Spleen (tissue), 11 donors: ENCODE measurements at regions not wholly inside any gene's neighbourhood (a gene's known extent, or its start where the extent isn't known, plus 50 kb on each side); places are given as distances from the start of the nearest gene placed in this dataset.

ENCODE experiments used
- DNase-seq: peaks from one replicate; pipeline ENCODE4 v3.0.0-alpha.2; 2020
- H3K27ac ChIP-seq, 8 donors: fragments of 200-600 bp; sonication (generic) in 7 of 8; 1 replicate in 4 of 8; 2 replicates in 4 of 8; pipeline versions ENCODE4 v1.5.0 to v1.8.0; 2016 to 2021; ENCODE audit warnings: inconsistent platforms in 4 of 8, mild to moderate bottlenecking in 4 of 8, moderate library complexity in 1 of 8
- H3K27me3 ChIP-seq, 7 donors: fragments of 200-600 bp; sonication (generic) in 6 of 7; replicated peaks in 1 of 7; 1 replicate in 4 of 7; 2 replicates in 3 of 7; pipeline versions ENCODE4 v1.5.0 to v1.8.0; 2016 to 2021; ENCODE audit warnings: inconsistent platforms in 3 of 7, mild to moderate bottlenecking in 1 of 7
- H3K36me3 ChIP-seq, 6 donors: fragments of 200-600 bp; sonication (generic) in 5 of 6; 1 replicate in 4 of 6; 2 replicates in 2 of 6; pipeline versions ENCODE4 v1.5.0 to v1.8.0; 2016 to 2021; ENCODE audit warnings: inconsistent platforms in 2 of 6
- H3K4me1 ChIP-seq, 6 donors: fragments of 200-600 bp; sonication (generic) in 5 of 6; 1 replicate in 3 of 6; 2 replicates in 3 of 6; pipeline versions ENCODE4 v1.5.0 to v1.8.0; 2016 to 2021; ENCODE audit warnings: inconsistent platforms in 3 of 6
- H3K4me3 ChIP-seq, 8 donors: fragments of 200-600 bp; sonication (generic) in 7 of 8; 1 replicate in 4 of 8; 2 replicates in 4 of 8; pipeline versions ENCODE4 v1.5.0 to v1.8.0; 2016 to 2021; ENCODE audit warnings: inconsistent platforms in 4 of 8, mild to moderate bottlenecking in 4 of 8, moderate library complexity in 2 of 8
- H3K9me3 ChIP-seq, 8 donors: fragments of 200-600 bp; sonication (generic) in 7 of 8; 1 replicate in 4 of 8; 2 replicates in 4 of 8; pipeline versions ENCODE4 v1.5.0 to v1.8.0; 2016 to 2021; ENCODE audit warnings: inconsistent platforms in 4 of 8
- CTCF ChIP-seq, 11 experiments: fragments of 200-600 bp in 7 of 11; fragments of 450-650 bp in 4 of 11; sonication (generic) in 4 of 11; IDR thresholded peaks in 8 of 11; conservative IDR thresholded peaks in 3 of 11; 1 replicate in 7 of 11; 2 replicates in 4 of 11; pipeline versions ENCODE4 v1.4.0 to v1.8.0; 2016 to 2021; ENCODE audit warnings: antibody characterized with exemption in 11 of 11, inconsistent platforms in 4 of 11, mild to moderate bottlenecking in 1 of 11
- POLR2A ChIP-seq, 3 donors: fragments of 450-650 bp; IDR thresholded peaks; one replicate each; pipeline ENCODE4 v1.5.1; 2017; ENCODE audit warnings: antibody characterized with exemption in 3 of 3, mild to moderate bottlenecking in 1 of 3
- POLR2AphosphoS5 ChIP-seq, 3 donors: sonication (generic); formaldehyde crosslinking; IDR thresholded peaks; one replicate each; pipeline ENCODE4 v1.5.1; 2017; ENCODE audit warnings: antibody characterized with exemption in 3 of 3
- WGBS, 5 donors: extraction: QIAGEN DNeasy Blood & Tissue Kit in 3 of 5; methylation state at CpG; one replicate each; pipeline versions ENCODE4 v1.1.5 to v1.1.7; 2013 to 2018; 5-methylcytosine and 5-hydroxymethylcytosine counted together
- intact Hi-C: fragments of 100-400 bp; cut with DNase I; formaldehyde crosslinking; loops from one replicate; pipeline ENCODE4 v1.15.0; 2023; ENCODE audit warnings: low total_unique reads
- donor health status: healthy with polysubstance abuse.
- donor health status: DM: no; HTN: no; CAD: no; lungs with moderate emphysema.
- donor health status: DM: no; HTN: no; CAD: no.
- donor health status: Bipolar disorder and iron deficiency.
- donor health status: healthy.
- donor health status: DM: no; HTN: no; CAD: no.
- donor health status: DM: yes; HTN: yes; CAD: no.

- Histone ChIP-seq H3K4me1 (no peaks in the 10 kb centered on the region), H3K27me3 (no peaks in the 10 kb centered on the region), H3K4me3 (no peak overlapping the region), H3K27ac (no peak overlapping the region), H3K36me3 (no peaks in the 10 kb centered on the region), H3K9me3 (peaks cover 0 to under 1% (median 0%) of the 10 kb centered on the region in 8 donors)
- TF ChIP-seq CTCF (IDR thresholded peaks at IDR 0.05 in 8 of 11, conservative IDR thresholded peaks at IDR 0.05 in 3 of 11) = no peak
- no peak for DNase-seq
- WGBS, 5 donors = 65 to 76% (median 74%) methylated on average over 3 of the region's 3 CpGs
- intact Hi-C loops = no loop called here
Observed at GRCh38 chr4:171599628-171600027, 213.6 kb upstream of the GALNTL6 start.

- Histone ChIP-seq H3K27ac (no peak overlapping the region), H3K36me3 (no peaks in the 10 kb centered on the region), H3K9me3 (peaks cover 0 to 5% (median 0%) of the 10 kb centered on the region in 8 donors), H3K4me3 (no peak overlapping the region), H3K4me1 (no peaks in the 10 kb centered on the region), H3K27me3 (no peaks in the 10 kb centered on the region)
- no peak for DNase-seq
- WGBS, 5 donors = 82 to 89% (median 83%) methylated on average over 3 to 4 of the region's 4 CpGs
- TF ChIP-seq POLR2AphosphoS5 (IDR thresholded peaks at IDR 0.05) (no peak), POLR2A (IDR thresholded peaks at IDR 0.05) (no peak), CTCF (IDR thresholded peaks at IDR 0.05 in 8 of 11, conservative IDR thresholded peaks at IDR 0.05 in 3 of 11) (no peak)
- intact Hi-C loops = no loop called here
Observed at GRCh38 chr4:171594293-171594692, 218.9 kb upstream of the GALNTL6 start.

DNA sequence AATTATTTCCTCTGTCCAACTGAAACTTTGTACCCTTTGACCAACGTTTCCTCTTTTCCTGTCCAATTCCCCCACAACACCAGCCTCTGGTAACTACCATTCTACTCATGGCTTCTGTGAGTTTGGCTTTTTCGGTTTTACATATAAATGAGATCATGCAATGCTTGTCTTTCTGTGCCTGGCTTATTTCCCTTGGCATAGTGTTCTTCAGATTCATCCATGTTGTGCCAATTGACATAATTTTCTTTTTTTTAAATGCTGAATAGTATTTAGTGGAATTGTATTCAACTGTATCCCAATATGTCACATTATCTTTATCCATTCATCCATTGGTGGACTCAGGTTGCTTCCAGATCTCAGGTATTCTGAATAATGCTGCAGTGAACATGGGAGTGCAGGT lies 222.5 kb upstream of the GALNTL6 start:
- Histone ChIP-seq H3K36me3 (no peaks in the 10 kb centered on the region), H3K4me3 (no peak overlapping the region), H3K27ac (no peak overlapping the region), H3K9me3 (peaks cover 0 to 5% (median 0%) of the 10 kb centered on the region in 8 donors), H3K27me3 (no peaks in the 10 kb centered on the region), H3K4me1 (no peaks in the 10 kb centered on the region)
- TF ChIP-seq POLR2A (IDR thresholded peaks at IDR 0.05) (no peak), CTCF (IDR thresholded peaks at IDR 0.05 in 8 of 11, conservative IDR thresholded peaks at IDR 0.05 in 3 of 11) (no peak), POLR2AphosphoS5 (IDR thresholded peaks at IDR 0.05) (no peak)
- no peak for DNase-seq
- intact Hi-C loops = no loop called here
- 24 to 50% (median 28%) methylated on average over 2 of the region's 2 CpGs for WGBS, 5 donors

- WGBS, 5 donors = 81 to 95% (median 84%) methylated on average over 5 of the region's 5 CpGs
Observed at GRCh38 chr4:171588764-171589163, 224.4 kb upstream of the GALNTL6 start.

More at GRCh38 chr4:171588764-171589163, 224.4 kb upstream of the GALNTL6 start:
- no peaks in the 10 kb centered on the region for H3K27me3 ChIP-seq
- H3K4me1 ChIP-seq = no peaks in the 10 kb centered on the region
- no peak overlapping the region for H3K4me3 ChIP-seq
- peaks cover 0 to 11% (median 0%) of the 10 kb centered on the region in 8 donors for H3K9me3 ChIP-seq
- no peak overlapping the region for H3K27ac ChIP-seq
- intact Hi-C loops = no loop called here
- TF ChIP-seq POLR2A (IDR thresholded peaks at IDR 0.05) (no peak), POLR2AphosphoS5 (IDR thresholded peaks at IDR 0.05) (no peak), CTCF (IDR thresholded peaks at IDR 0.05 in 8 of 11, conservative IDR thresholded peaks at IDR 0.05 in 3 of 11) (no peak)
- H3K36me3 ChIP-seq = no peaks in the 10 kb centered on the region
- no peak for DNase-seq
